Activated CD4-positive, CD25-positive, alpha-beta regulatory T cell treated with anti-CD3 and anti-CD28 coated beads, Interleukin-2, amount 50 U/mL, for 24 hours (primary cell): ENCODE measurements at regions not wholly inside any gene's neighbourhood (a gene's known extent, or its start where the extent isn't known, plus 50 kb on each side); places are given as distances from the start of the nearest gene placed in this dataset.

Experiments
- ATAC-seq, 2 donors: fragments of 150-1000 bp; cut with Tn5 transposase; one replicate each; pipeline ENCODE4 v1.10.0; 2021; ENCODE audit warnings: mild to moderate bottlenecking in 1 of 2, moderate library complexity in 1 of 2

- ATAC-seq: no peak
Observed at GRCh38 chr15:93250950-93251349, 161.9 kb upstream of the RGMA start.

DNA sequence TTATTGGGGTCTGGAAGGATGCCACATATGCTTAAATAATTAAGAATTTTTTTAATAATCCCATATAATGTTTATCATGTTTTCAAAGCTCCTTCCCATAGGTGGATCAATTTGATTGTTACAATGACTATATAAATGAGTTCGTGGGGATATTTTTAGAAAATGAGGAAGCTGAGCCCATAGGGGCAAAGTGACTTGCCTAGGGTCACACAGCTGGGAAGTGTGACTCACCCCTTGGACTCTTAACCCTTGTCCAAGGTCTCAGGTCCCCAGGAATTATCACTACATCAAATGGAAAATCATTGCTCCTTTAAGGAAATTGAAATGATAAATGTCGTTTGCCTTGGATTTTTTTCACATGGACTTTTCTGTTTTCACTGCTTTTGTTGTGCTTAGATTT, 161.2 kb upstream of the RGMA start:
- no peak for ATAC-seq

DNA sequence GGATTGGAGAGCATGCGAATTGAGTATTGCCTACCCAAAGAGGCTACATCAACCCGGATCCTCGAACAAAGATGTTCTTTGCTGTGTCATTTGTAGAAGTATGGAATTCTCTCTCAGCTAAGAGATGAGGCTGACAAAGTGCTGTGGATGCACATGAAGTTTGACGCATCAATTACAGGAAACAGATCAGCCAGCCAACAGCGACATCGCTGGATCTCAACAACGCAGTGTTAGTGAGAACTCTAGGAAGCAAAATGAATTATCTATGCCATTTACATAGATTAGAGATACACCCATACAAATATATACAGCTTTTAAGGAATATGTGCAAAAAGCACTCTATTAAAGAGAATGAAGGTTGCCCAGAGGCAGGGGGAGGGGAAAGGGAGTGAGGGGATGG, 160.6 kb upstream of the RGMA start:
- no peak for ATAC-seq

DNA sequence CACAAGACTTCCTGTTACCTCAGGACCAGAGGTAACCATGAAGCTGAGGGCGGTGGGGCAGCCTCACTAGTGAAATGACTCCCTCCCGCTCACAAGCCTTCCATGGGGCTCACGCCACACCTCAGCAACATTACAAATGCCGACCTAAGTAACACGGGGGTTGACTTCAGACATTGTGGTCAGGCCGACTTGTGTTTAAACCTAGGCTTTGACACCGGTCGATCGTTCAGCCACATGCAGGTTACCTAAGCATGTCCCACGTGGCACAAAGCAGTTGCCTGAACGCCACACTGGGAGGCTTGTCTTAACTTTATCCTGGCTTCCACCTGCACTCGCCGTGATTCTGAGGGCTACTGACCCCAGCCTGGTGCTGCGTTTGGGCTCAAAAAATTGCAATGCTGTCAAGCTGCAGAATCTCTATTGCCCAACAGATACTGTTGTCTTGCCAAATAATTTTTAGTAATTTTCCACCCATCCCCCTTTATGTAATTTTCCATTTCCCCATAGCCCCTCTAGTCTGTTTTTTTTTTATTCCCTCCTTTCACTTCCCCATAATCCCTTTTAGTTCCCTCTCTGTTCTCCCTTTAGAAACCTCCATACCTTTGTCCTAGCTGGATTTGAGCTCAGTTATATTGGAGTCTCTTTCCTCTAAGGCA, 158.6 kb upstream of the RGMA start:
- ATAC-seq: no peak

DNA sequence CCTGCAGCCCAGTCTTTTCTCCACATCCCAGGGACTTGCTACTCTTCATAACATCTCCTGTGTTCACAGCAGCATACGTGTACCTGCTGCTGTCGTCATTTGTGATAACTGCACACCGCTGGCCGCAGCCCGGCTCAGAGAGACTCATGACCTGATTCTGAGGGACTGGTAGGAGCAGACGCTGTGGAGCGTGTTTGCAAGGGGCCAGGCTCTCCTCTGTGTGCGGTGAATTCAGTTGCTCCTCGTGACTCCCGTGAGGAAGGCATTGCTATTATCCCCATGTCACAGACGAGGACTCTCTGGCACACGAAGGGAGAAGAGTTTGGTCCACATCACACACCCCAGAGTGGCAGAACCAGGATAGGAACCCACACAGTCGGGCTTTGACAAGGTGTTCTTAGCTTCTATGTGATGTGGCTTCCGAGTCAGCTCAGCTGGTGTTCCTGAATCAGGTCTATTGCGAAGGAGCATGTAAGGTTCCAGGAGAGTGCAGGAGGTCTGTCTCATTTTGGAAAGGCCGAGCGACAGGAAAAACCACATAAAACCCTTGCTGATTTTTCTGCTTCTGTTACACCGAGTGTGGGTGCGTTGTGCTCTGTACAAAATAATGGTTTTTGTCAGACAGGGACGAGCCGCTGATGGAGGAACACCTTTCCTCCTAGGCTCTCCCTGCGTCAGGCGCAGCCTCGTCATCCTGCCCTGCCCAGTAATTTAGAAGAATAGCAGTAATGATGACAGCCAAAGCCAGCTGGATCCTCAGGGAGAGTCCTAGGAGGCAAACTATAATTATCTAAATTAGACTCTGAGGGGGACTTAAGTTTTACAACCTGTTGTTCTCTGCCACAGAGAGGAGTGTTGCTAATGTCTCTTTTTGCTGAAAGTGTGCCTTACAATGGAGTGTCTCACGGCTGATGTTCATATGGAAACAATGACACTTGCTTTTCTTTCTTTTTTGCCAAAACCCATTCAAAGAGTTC, 157.5 kb upstream of the RGMA start:
- ATAC-seq: no peak

DNA sequence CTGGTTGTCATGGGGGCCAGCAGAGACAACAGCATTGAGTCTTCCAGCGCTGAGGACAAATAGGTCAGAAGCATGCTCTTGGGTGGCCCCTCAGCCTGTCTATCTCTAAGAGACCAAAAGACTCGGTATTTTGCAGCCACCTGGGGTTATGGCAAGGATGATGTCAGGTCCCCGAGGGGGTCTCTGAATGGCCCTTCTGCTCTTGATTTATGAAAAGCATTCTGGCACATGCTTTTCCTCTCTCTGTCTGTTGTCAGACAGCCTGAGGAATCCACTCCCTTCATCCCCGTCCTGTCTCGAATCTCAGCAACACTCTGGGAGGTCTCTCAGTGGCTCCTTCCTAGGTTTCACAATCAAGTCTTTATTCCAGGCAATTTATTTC, 156.6 kb upstream of the RGMA start:
- ATAC-seq: no peak

GRCh38 chr15:93244696-93245660, 156.0 kb upstream of the RGMA start:
- ATAC-seq: no peak

DNA sequence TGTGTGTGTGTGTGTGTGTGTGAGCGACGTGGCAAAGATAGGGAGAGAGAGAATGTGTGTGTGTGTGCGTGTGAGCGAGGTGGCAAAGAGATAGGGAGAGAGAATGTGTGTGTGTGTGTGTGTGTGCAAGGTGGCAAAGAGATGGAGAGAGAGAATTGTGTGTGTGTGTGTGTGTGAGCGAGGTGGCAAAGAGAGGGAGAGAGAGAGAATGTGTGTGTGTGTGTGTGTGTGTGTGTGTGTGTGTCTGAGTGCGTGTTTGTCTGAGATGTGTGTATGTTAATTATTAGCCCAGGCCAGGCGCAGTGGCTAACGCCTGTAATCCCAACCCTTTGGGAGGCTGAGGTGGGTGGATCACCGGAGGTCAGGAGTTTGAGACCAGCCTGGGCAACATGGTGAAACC, 154.6 kb upstream of the RGMA start:
- no peak for ATAC-seq

- no peak for ATAC-seq
Observed at GRCh38 chr15:93241696-93242585, 152.9 kb upstream of the RGMA start.

GRCh38 chr15:93239993-93240392, 151.0 kb upstream of the RGMA start:
- ATAC-seq: no peak

DNA sequence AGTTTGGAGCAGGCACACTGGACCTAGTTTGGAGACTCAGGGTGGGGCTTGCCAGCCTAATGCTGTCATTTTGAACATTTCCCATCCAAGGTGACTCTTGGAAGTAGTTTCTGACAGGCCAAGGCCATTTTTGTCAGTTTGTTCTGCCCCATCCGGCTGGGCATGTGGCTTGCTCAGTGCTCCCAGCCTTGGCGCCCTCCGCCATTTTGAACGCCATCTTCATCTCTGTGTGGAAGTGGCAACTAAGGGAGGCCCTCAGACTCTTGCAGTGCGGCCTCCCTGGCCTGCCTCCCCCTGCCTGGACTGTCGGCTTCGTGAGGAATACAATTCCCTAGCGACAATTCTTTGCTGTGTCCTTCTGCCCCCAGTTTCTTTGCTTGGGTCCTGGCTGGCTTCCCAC, 150.6 kb upstream of the RGMA start:
- ATAC-seq: no peak

GRCh38 chr15:93238641-93239040, 149.6 kb upstream of the RGMA start:
- no peak for ATAC-seq

DNA sequence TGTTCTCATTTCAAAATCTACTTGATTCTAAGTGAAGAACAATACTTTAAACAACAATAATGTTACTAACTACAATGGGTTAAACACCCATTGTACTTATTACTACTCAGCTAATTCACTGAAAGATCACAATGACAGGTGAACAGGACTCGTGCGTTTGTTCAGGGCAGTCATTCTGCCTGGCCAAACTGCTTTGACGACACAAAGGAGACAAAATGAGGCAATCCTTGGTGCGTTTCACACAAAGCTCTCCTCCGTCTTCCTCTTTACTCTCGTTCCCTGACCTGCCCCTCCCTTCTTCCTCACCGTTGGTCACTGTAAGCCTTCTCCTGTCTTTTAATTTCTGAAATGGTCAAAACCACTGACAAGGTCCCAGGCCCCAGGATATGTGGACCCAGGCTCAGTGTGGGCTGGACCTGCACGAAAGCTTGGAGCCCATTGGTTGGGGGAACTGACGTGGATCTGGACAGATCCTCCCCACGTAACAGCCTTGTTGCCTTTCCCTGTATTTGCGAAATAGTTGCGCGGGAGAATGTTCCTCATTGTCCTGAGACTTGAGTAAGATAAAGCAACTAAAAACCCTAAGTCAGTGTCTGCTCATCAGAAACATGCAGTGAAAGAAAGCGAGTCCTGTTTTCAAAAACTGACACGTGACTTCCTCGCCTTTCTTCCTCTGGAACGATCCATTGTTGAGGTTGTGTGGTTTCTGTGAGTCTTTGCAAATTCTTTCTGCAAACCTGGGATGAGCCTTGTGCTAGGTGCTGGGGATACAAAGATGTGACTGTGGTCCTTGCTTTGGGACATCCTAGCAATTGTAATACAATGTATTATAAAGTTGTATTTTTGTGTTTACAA, 147.1 kb upstream of the RGMA start:
- ATAC-seq: no peak

DNA sequence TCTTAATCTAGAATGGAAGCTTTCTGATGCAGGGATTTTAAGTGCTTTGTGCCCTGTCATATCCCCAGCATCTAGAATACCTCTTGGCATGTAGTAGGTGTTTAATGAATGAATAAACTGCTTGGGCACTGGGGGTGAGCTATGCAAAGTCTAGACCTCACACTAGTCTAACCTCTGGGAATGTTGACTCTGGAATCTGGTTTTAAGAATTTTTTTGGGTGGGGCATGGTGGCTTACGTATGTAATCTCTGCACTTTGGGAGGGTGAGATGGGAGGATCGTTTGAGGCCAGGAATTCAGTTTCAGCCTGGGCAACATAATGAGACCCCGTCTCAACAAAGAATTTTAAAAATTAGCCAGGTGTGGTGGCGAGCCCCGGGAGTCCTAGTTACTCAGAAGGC, 146.3 kb upstream of the RGMA start:
- ATAC-seq: no peak

GRCh38 chr15:93233710-93234109, 144.7 kb upstream of the RGMA start:
- ATAC-seq: no peak

DNA sequence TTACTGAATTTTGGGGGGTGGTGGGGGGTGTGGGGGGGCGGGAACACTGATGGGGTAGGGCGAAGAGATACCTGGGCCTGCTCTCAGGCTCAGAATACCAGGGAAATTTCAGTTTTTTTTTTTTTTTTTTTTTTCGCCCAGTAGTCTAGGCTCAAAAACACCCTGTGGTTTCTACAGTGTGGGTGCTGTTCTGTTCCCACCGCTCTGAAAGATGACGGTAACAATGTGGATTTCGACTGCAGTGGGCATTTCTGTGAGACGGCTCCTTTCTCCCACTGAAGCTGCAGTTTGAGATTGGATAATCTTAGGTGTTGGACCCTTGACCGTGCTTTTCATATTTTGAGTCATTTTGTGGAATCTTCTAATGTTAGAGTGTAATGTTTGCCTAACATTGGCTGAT, 143.8 kb upstream of the RGMA start:
- no peak for ATAC-seq

DNA sequence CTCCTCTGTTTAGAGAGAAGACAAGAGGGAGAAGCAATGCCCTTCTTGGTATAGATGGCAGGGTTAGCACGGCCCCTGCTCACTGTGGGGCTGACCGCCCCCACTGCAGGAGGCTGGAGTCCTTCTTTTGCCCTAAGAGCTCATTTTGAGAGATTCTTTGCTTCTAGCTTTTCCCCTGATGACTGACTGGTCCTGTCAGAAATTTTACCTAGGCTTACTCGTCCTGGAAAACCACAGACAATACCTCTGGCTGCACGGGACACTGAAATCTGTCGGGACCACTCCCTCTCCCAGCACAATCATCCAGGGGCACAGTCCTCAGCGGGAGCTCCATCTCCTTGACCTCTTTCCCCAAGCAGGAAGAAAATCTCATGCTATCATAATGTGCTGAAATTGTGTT, 143.0 kb upstream of the RGMA start:
- ATAC-seq: no peak

DNA sequence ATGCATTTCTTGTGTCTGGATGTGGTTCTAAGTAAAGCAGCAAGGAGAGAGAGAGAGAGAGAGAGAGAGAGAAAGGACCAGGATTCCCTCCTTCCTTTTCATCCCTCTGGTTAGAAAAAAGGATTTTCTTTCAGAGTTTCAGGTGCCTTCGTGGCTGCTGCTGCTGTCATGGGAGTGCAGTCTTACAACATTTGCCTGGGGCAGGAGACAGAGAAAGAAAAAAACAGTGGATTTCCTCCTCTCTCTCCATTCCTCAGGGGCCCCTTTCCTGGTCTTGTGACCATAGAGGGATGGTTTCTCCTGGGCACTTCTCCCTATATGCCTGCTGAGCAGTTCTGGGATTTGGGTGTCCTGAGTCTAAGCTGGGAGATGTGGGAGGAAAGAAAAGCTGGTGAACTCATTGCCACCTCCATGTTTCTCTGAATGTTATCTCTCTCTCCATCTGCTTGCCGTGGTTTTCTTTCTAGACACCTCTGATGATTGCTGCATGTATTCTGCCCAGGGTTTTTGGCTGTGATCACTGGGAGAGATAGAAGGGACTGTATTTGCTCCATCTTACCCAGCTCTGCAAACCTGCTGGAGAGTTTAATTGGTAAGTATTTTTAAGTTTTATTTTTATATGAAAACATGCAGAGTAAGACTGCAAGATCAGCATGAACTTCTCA, 142.4 kb upstream of the RGMA start:
- ATAC-seq: no peak

DNA sequence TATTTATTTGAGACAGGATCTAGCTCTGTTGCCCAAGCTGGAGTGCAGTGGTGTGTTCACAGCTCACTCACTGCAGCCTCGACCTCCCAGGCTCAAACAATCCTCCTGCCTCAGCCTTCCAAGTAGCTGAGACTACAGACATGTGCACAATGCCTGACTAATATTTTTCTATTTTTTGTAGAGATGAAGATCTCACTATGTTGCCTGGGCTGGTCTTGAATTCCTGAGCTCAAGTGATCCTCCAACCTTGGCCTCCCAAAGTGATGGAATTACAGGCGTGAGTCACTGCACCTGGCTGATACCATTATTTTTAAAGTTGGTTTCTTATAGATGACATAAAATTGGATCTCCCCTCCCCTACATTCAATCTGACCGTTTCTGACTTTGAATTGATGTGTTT, 139.5 kb upstream of the RGMA start:
- ATAC-seq: no peak

DNA sequence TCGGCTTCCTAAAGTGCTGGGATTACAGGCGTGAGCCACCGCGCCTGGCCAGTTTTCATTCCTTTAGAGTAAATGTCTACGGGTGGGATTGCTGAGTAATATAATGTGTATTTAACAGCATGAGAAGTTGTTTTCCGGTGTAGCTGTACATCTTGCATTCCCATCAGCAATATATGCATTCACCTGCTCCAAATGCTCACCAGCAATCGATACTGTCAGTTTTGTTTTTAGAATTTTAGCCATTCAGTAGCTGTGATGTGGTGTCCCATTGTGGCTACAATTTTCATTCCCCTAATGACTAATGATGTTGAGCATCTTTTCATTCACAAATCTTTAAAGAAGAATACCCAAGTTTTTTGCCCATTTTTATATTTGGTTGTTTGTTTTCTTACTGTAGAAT, 134.8 kb upstream of the RGMA start:
- no peak for ATAC-seq

- no peak for ATAC-seq
Observed at GRCh38 chr15:93221759-93222158, 132.7 kb upstream of the RGMA start.
